NT2/D1 (cell line): ENCODE measurements at regions not wholly inside any gene's neighbourhood (a gene's known extent, or its start where the extent isn't known, plus 50 kb on each side); places are given as distances from the start of the nearest gene placed in this dataset.

Source experiments
- DNase-seq: peaks from one replicate; pipeline ENCODE4 v3.0.0-alpha.2; 2011; ENCODE audit warnings: low read depth, low spot score
- H3K27me3 ChIP-seq: 2 replicates; pipeline ENCODE4 v1.6.0; 2011; ENCODE audit warnings: mild to moderate bottlenecking; ENCODE audit not compliant: insufficient read length, insufficient read depth
- H3K36me3 ChIP-seq: 2 replicates; pipeline ENCODE4 v1.6.1; 2011; ENCODE audit warnings: mild to moderate bottlenecking, low read length, mixed read lengths; ENCODE audit not compliant: insufficient read depth, insufficient read length
- H3K4me1 ChIP-seq: 2 replicates; pipeline ENCODE4 v1.5.1; 2011; ENCODE audit not compliant: insufficient read depth, insufficient read length
- H3K4me3 ChIP-seq: 2 replicates; pipeline ENCODE4 v1.5.1; 2011; ENCODE audit warnings: low read depth; ENCODE audit not compliant: insufficient read length
- H3K9ac ChIP-seq: 2 replicates; pipeline ENCODE4 v1.6.0; 2011; ENCODE audit warnings: low read depth; ENCODE audit not compliant: insufficient read length
- H3K9me3 ChIP-seq: 2 replicates; pipeline ENCODE4 v1.5.1; 2011; ENCODE audit warnings: mild to moderate bottlenecking, low read length; ENCODE audit not compliant: insufficient read depth
- SUZ12 ChIP-seq: IDR thresholded peaks from 2 replicates; pipeline ENCODE4 v1.6.1; 2011; ENCODE audit not compliant: insufficient read length, insufficient read depth; ENCODE audit errors: extremely low read depth
- YY1 ChIP-seq: IDR thresholded peaks from 2 replicates; pipeline ENCODE4 v1.6.1; 2011; ENCODE audit not compliant: insufficient read length, insufficient read depth
- ZNF274 ChIP-seq: IDR thresholded peaks from 2 replicates; pipeline ENCODE4 v1.6.1; 2011; ENCODE audit warnings: mild to moderate bottlenecking, low read depth, low read length

GRCh38 chr6:11387707-11388430, 149.7 kb upstream of the TMEM170B start:
- DNase-seq: no peak
- H3K4me3 ChIP-seq: no peak overlapping the region
- no peaks in the 10 kb centered on the region for H3K27me3 ChIP-seq
- no peak overlapping the region for H3K9ac ChIP-seq
- H3K36me3 ChIP-seq: no peaks in the 10 kb centered on the region
- TF ChIP-seq YY1 (no peak), ZNF274 (no peak), SUZ12 (no peak)
- peaks cover 14% of the 10 kb centered on the region; the same call in 1 of the 2 replicates for H3K9me3 ChIP-seq
- H3K4me1 ChIP-seq: no peaks in the 10 kb centered on the region

GRCh38 chr6:11386726-11387125, 150.8 kb upstream of the TMEM170B start:
- no peak overlapping the region for H3K4me3 ChIP-seq
- no peaks in the 10 kb centered on the region for H3K4me1 ChIP-seq
- peaks cover 10% of the 10 kb centered on the region; the same call in 1 of the 2 replicates for H3K9me3 ChIP-seq
- TF ChIP-seq YY1 (no peak), SUZ12 (no peak), ZNF274 (no peak)
- H3K36me3 ChIP-seq: no peaks in the 10 kb centered on the region
- no peaks in the 10 kb centered on the region for H3K27me3 ChIP-seq
- no peak overlapping the region for H3K9ac ChIP-seq
- DNase-seq: no peak

GRCh38 chr6:11386323-11386722, 151.2 kb upstream of the TMEM170B start:
- H3K27me3 ChIP-seq: no peaks in the 10 kb centered on the region
- no peaks in the 10 kb centered on the region for H3K4me1 ChIP-seq
- H3K36me3 ChIP-seq: no peaks in the 10 kb centered on the region
- H3K9ac ChIP-seq: no peak overlapping the region
- TF ChIP-seq ZNF274 (no peak), SUZ12 (no peak), YY1 (no peak)
- H3K4me3 ChIP-seq: no peak overlapping the region
- peaks cover 7% of the 10 kb centered on the region; the same call in 1 of the 2 replicates for H3K9me3 ChIP-seq
- no peak for DNase-seq

GRCh38 chr6:11384531-11385309, 152.3 kb upstream of the NEDD9 start:
- H3K9ac ChIP-seq: no peak overlapping the region
- H3K9me3 ChIP-seq: peaks cover 7% of the 10 kb centered on the region; the same call in 1 of the 2 replicates
- no peaks in the 10 kb centered on the region for H3K36me3 ChIP-seq
- no peak overlapping the region for H3K4me3 ChIP-seq
- no peak for TF ChIP-seq YY1
- no peak for TF ChIP-seq ZNF274
- TF ChIP-seq SUZ12: no peak
- no peak for DNase-seq
- H3K27me3 ChIP-seq: no peaks in the 10 kb centered on the region
- H3K4me1 ChIP-seq: no peaks in the 10 kb centered on the region

- Histone ChIP-seq H3K27me3 (no peaks in the 10 kb centered on the region), H3K4me1 (no peaks in the 10 kb centered on the region), H3K4me3 (no peak overlapping the region), H3K9me3 (peaks cover 13% of the 10 kb centered on the region), H3K36me3 (no peaks in the 10 kb centered on the region), H3K9ac (no peak overlapping the region)
- no peak for TF ChIP-seq ZNF274
- TF ChIP-seq YY1: no peak
- TF ChIP-seq SUZ12: no peak
- DNase-seq: no peak
These were observed 149.5 kb upstream of the NEDD9 start for GRCh38 chr6:11381801-11382513.

- TF ChIP-seq YY1 (no peak), ZNF274 (no peak), SUZ12 (no peak)
- Histone ChIP-seq H3K4me1 (no peaks in the 10 kb centered on the region), H3K36me3 (no peaks in the 10 kb centered on the region), H3K4me3 (no peak overlapping the region), H3K9ac (no peak overlapping the region), H3K27me3 (no peaks in the 10 kb centered on the region), H3K9me3 (peaks cover 19% of the 10 kb centered on the region)
- peak; percentile 13 for DNase-seq
These were observed 148.7 kb upstream of the NEDD9 start for GRCh38 chr6:11380969-11381744.

- no peaks in the 10 kb centered on the region for H3K27me3 ChIP-seq
- no peak overlapping the region for H3K9ac ChIP-seq
- peaks cover 19% of the 10 kb centered on the region for H3K9me3 ChIP-seq
- no peak for TF ChIP-seq YY1
- TF ChIP-seq SUZ12: no peak
- no peak for TF ChIP-seq ZNF274
- H3K4me1 ChIP-seq: no peaks in the 10 kb centered on the region
- DNase-seq: no peak
- H3K36me3 ChIP-seq: no peaks in the 10 kb centered on the region
- no peak overlapping the region for H3K4me3 ChIP-seq
These were observed 148.1 kb upstream of the NEDD9 start for GRCh38 chr6:11380549-11380948.
